GM19324 (cell line): ENCODE measurements at regions not wholly inside any gene's neighbourhood (a gene's known extent, or its start where the extent isn't known, plus 50 kb on each side); places are given as distances from the start of the nearest gene placed in this dataset.

Experiments used
- ATAC-seq: cut with Tn5 transposase; IDR thresholded peaks from one replicate; pipeline ENCODE4 v1.9.1; 2021; ENCODE audit warnings: mild to moderate bottlenecking, moderate library complexity; ENCODE audit not compliant: unreplicated experiment, low FRiP score

- peak; percentile 96 for ATAC-seq
These were observed 1037.2 kb downstream of the IGSF11 start for GRCh38 chr3:117997201-117998049.

- no peak for ATAC-seq
These were observed 1036.6 kb downstream of the IGSF11 start for GRCh38 chr3:117998071-117998470.

DNA sequence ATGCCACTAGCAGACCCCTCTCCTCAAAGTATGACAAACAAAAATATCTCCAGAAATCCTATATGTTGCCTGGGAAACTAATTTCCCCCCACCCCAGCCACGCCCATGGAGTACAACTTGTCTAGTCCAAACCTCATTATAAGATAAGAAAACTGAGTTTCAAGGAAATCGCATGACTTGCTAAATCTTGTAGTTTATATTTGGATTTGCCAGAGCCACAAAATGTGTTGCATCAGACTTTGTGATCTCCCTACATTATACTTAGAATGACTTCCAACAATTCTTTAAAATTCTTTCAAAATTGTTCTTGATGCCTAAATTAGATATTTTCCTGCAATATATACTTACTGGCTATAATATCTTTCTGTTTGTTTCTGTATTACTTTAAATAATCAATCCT is 1034.4 kb downstream of the IGSF11 start:
- no peak for ATAC-seq

- ATAC-seq: no peak
These were observed 1033.3 kb downstream of the IGSF11 start for GRCh38 chr3:118001380-118001779.

DNA sequence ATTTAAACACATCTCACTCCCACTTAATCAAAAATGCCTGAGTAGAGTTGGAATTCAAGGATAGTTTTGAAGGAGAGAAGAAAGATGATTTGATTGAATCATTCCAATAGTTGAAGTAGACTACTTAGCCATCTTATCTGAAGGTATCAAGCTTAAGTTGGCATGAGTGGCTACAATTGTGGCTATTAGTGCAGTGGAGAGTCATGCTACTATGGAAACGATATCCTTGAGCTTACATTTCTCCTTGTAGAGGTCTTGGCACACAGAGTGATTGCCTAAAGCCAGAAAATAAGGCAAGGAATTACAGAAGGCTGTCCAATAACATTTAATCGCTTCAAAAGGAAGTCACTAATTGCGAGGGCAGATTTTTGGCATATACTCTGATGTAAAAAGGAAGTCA is 1022.7 kb downstream of the IGSF11 start:
- ATAC-seq: no peak

DNA sequence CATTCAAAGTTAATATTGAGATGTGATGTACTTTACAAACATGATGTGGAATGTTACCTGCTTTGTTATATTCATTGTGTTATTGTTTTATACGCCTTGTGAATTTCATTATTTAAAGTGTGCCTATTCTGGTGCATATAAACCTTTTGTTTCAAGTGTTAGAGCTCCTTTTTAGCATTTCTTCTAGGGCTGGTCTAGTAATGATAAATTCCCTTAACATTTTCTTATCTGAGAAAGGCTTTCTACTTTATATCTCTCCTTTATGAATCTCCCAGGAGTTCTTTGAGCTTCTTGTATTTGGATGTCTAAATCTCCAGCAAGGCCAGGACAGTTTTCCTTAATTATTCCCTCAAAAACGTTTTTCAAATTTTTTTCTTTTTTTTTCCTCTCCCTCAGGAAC is 1005.6 kb downstream of the IGSF11 start:
- no peak for ATAC-seq

DNA sequence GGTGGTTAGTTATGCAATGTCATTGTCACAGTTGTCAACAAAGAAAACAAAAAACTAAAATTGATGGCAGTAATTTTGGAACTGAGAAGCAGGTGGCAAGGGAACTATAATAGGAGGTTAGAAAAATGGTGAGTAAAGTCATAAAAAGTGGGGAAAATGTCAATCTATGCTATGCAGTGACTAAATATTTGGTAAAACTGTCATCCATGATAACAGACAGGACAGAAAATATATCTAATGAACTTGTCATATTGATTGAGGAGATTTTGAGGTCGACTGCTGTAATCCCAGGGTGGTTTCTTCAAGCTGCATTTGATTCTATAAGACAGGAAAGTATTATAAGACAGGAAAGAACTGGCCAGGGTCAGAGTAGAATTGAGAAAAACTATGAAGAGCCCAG is 998.4 kb downstream of the IGSF11 start:
- ATAC-seq: no peak

GRCh38 chr3:118055381-118055780 is 979.3 kb downstream of the IGSF11 start:
- ATAC-seq: no peak

DNA sequence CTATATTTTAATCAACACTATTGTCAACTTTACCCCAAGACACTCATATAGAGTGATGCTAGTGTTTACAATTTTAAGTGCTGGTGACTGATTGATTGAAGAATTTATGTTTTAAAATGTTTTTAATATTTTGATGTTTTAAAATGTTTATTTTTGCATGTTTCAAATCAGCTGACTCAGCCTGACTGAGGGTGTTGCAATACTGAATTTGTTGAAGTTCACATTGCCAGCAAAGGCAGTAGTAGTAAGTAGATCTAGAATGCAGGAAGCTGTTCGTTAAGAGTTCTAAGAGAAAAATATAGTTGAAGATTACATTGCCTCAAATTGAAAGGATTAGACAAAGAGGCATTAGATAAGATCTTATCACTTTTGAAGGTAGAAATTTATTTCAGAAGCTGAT is 977.6 kb downstream of the IGSF11 start:
- ATAC-seq: no peak

- ATAC-seq: no peak
These were observed 975.5 kb downstream of the IGSF11 start for GRCh38 chr3:118059096-118059495.

- no peak for ATAC-seq
These were observed 967.2 kb downstream of the IGSF11 start for GRCh38 chr3:118067439-118067838.

DNA sequence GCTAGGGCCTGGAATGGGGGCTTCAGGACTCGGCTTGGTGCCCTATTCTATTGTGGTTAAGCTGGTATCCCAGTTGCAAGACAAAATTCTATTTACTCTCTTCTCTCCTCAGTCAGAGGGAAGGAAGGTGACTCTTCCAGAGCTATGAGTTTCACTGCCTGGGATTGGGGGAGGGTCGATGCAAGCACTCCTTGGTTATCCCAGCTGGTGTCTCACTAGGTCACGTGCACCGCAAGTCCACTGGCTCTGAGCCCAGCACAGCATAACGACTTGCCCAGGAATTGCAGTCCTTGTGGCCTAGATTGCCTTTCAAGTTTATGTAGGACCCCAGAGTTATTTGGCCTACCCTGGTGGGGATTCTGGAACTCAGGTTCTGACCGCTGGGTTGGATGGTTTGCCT is 958.8 kb downstream of the IGSF11 start:
- no peak for ATAC-seq

- ATAC-seq: no peak
These were observed 957.3 kb downstream of the IGSF11 start for GRCh38 chr3:118077332-118077731.

DNA sequence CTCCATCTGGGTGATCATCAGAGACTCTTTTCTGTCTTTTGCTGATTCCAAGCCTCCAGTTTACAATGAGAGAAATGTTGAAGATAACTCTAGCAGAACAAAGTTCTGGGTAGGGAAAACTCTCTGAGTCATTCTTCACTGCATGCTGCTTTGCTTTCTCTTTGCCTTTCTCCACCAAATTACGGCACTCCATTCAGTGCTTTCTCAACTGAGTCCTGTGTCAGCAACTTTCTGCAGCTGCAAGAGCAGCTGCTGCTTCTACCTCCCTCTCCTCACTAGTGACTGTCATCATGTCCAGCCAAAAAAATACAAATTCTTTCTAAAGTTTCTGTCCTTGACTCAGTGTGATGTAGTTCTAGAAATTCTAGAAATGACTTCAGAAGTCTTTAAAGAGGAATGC is 953.8 kb downstream of the IGSF11 start:
- ATAC-seq: no peak

- no peak for ATAC-seq
These were observed 946.0 kb downstream of the IGSF11 start for GRCh38 chr3:118088696-118089095.

GRCh38 chr3:118089563-118089962 is 945.1 kb downstream of the IGSF11 start:
- ATAC-seq: no peak

DNA sequence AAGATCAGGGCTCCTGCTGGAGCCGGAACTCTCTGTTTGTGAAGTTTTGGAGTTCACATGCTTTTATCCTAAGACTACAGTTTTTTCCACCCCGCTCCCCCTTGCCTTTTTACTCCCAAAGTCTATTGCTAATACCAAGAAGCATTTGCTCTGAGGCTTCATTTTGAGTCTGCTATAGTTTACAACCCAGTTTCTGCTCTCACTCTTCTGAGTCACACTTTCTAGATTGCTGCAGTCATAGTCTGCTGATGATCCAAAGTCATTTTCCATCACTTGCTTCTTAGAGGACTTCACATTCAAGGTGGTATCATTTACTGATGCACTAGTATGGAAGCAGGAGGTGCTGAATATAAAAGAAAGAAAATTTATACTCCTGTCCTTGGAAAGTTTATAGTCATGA is 937.4 kb downstream of the IGSF11 start:
- ATAC-seq: no peak

DNA sequence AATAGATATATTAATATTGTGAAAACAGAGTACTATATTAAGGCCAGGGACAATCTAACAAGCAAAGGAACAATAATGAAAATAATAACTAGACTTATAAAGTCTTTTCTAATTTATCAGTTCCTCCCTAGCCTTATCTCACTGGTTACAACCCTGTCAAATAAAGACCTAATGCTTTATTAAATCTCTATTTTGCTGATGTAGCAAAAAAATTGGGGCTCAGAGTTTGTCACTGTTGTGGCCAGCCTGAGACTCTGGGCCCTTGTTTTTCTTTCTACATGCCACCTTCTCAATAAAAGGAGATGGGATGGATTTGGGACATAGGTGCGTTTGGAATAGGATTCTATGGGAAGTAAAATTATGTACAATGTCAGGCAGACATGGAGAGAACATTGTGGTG is 937.0 kb downstream of the IGSF11 start:
- ATAC-seq: no peak

DNA sequence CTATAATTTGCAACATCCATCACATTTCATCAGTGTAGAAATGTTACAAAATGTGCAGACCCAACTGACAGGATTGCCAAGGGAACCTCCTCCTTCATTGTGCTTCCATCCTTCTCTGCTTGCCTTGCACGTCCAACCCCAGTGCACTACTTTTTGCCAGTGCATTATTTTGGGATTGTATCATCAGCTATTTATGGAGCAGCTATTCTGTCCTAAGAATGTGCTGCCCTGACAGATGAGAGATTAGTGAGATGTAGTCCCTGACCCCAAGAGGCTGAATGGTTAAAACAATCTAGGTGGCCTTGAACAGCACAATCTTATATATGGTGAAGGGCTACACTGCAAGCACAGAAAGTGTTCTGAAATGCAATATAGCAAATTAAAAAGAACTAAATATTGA is 935.8 kb downstream of the IGSF11 start:
- no peak for ATAC-seq

GRCh38 chr3:118101891-118102290 is 932.8 kb downstream of the IGSF11 start:
- no peak for ATAC-seq

GRCh38 chr3:118102737-118103136 is 931.9 kb downstream of the IGSF11 start:
- ATAC-seq: no peak

DNA sequence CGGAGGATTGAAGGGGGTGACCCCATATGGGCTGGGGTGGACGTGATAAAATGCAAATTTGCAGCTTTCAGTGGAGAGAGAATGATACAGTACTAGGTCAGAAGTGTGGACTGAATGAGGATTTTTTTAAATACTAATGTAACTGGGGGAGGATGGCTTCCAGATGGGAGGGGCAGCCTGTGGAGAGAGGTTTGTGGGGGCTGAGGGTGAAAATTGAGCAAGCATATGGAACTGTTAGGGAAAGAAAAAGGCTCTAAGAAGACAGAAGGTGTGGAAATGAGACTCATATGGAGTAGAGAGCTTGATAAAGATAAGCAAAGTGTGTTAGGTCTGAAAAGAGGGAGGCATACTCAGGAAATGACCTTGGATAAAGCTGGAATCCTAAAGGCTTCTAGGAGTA is 926.4 kb downstream of the IGSF11 start:
- ATAC-seq: no peak

GRCh38 chr3:118108769-118109168 is 925.9 kb downstream of the IGSF11 start:
- ATAC-seq: no peak
